Omental fat pad (tissue), 3 donors: ENCODE measurements at regions not wholly inside any gene's neighbourhood (a gene's known extent, or its start where the extent isn't known, plus 50 kb on each side); places are given as distances from the start of the nearest gene placed in this dataset.

Experiments
- ATAC-seq: fragments of 150-250 bp; one replicate; pipeline ENCODE4 v1.9.1; 2016; ENCODE audit warnings: mild to moderate bottlenecking, moderate library complexity; ENCODE audit not compliant: low FRiP score
- DNase-seq: peaks from one replicate; pipeline ENCODE4 v3.0.0-alpha.2; 2019; ENCODE audit warnings: low spot score
- CTCF ChIP-seq, 3 donors: fragments of 450-650 bp; IDR thresholded peaks; one replicate each; pipeline ENCODE4 v1.5.1; 2016 to 2017; ENCODE audit warnings: antibody characterized with exemption in 3 of 3, mild to moderate bottlenecking in 3 of 3, moderate library complexity in 2 of 3

DNA sequence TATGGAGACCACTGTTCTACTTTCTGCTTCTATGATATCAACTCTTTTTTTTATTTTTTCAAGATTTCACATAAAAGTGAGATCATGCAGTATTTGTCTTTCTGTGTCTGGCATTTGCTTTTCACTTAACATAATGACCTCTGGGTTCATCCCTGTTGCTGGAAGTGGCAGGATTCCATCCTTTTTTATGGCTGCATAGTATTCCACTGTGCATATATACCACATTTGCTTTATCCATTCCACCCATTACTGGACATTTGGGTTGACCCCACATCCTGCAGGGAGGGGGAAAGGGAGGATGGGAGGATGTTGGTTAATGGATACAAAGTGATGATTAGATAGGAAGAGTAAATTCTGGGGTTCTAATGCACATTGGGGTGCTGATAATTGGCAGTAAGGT is 80.3 kb upstream of the NPTX2 start:
- ATAC-seq = no peak
- TF ChIP-seq CTCF (IDR thresholded peaks at IDR 0.05) = no peak

DNA sequence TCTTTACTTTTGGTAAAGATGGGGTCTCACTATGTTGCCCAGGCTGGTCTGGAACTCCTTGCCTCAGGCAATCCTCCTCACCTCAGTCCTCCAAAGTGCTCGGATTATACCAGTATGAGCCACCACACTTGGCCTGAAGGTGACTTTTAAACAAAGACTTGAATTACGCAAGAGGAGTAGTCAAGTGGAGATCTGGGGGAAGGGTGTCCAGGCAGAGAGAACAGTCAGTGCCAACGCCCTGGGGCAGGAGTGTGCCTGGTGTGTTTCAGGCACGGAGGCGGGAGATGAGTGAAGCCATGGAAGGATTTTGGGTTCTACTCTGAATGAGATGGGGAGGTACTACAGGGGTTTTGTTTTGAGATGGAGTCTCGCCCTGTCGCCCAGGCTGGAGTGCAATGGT is 82.6 kb upstream of the NPTX2 start:
- DNase-seq = no peak
- no peak for TF ChIP-seq CTCF (IDR thresholded peaks at IDR 0.05)
- no peak for ATAC-seq

More for the DNA sequence above, 80.3 kb upstream of the NPTX2 start:
- DNase-seq = no peak

DNA sequence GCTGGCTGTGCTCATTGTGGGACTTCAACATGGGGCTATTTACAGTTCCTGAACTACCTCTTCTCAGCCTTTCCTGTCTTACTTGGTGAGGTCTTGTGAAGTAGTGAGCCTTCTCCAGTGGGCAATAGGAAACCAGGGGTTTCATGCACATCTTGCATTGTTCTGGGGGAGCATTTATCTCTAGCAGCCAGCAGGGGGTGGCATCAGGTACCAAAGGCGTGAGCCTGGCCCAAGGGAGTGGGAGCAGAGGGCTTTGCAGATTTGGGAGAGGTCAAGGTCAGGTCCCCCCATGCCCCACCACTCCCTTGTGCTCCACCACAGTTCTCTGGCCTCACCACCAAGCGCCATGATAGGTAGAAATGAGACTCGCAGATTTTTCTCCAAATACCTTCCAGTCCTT is 85.4 kb upstream of the NPTX2 start:
- ATAC-seq (no peak), DNase-seq (no peak)
- TF ChIP-seq CTCF (IDR thresholded peaks at IDR 0.05) = no peak

DNA sequence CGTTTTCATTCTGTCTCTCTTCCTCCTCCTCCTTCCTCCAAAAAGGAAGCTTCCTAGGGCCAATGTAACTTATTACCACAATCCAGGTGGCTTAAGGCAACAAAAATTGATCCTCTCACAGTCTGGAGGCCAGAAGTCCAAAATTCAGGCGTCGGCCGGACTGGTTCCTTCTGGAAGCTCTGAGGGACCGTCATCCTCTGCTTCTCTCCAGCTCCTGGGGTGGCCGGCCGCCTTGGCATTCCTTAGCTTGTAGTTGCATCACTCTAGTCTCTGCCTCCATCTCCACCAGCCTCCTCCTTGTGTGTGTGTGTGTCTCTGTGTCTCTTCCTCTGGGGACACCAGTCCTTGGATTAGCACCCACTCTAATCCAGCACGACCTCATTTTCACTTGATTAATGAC is 89.0 kb upstream of the NPTX2 start:
- ATAC-seq = no peak
- TF ChIP-seq CTCF (IDR thresholded peaks at IDR 0.05) = no peak
- DNase-seq = no peak

- no peak for DNase-seq
- no peak for TF ChIP-seq CTCF (IDR thresholded peaks at IDR 0.05)
- no peak for ATAC-seq
Measured at GRCh38 chr7:98526059-98526458, 91.0 kb upstream of the NPTX2 start.

GRCh38 chr7:98521089-98521692 is 95.9 kb upstream of the NPTX2 start:
- no peak for DNase-seq
- ATAC-seq = no peak
- TF ChIP-seq CTCF (IDR thresholded peaks at IDR 0.05) = no peak

DNA sequence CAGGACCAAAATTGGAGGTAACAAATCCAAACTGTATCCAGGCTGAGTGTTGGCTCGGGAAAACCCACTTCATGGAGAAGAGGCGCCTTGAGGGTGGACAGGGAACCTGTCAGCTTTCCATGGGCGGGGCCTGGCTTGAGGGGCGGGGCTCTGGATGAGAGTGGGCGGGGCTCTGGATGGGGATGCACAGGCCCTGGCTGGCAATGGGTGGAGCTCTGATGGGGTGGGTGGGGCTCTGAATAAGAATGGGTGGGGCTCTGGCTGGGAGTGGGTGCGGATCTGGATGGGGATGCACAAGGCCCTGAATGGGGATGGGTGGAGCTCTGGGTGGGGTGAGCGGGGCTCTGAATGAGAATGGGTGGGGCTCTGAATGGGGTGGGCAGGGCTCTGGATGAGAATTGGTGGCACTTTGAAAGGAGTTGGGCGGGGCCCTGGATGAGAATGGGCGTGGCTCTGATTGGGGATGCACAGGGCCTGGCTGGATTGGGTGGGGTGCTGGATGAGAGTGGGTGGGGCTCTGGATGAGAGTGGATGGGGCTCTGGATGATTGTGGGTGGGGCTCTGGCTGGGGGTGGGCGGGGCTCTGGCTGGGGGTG is 96.6 kb upstream of the NPTX2 start:
- ATAC-seq (no peak), DNase-seq (no peak)
- no peak for TF ChIP-seq CTCF (IDR thresholded peaks at IDR 0.05)
